Gastrocnemius medialis (tissue), 4 donors: ENCODE measurements at regions not wholly inside any gene's neighbourhood (a gene's known extent, or its start where the extent isn't known, plus 50 kb on each side); places are given as distances from the start of the nearest gene placed in this dataset.

Experiments
- ATAC-seq, 2 donors: fragments of 150-250 bp; one replicate each; pipeline ENCODE4 v1.9.1; 2016
- DNase-seq, 2 donors: peaks; one replicate each; pipeline ENCODE4 v3.0.0-alpha.2; 2019
- H3K27ac ChIP-seq, 4 donors: fragments of 200-600 bp; sonication (generic); 1 replicate in 1 of 4; 2 replicates in 3 of 4; pipeline ENCODE4 v1.5.1; 2016 to 2018; ENCODE audit warnings: mild to moderate bottlenecking in 2 of 4, moderate library complexity in 1 of 4
- H3K27me3 ChIP-seq, 3 donors: fragments of 200-600 bp; sonication (generic) in 2 of 3; 1 replicate in 1 of 3; 2 replicates in 2 of 3; pipeline versions ENCODE4 v1.5.1 to v1.6.0; 2016 to 2019; ENCODE audit warnings: mild to moderate bottlenecking in 1 of 3, moderate library complexity in 1 of 3
- H3K36me3 ChIP-seq, 2 donors: fragments of 200-600 bp; sonication (generic) in 1 of 2; one replicate each; pipeline ENCODE4 v1.5.1; 2017 to 2018
- H3K4me1 ChIP-seq, 2 donors: fragments of 200-600 bp; sonication (generic) in 1 of 2; one replicate each; pipeline ENCODE4 v1.5.1; 2016 to 2017; ENCODE audit warnings: mild to moderate bottlenecking in 2 of 2
- H3K4me3 ChIP-seq, 4 donors: fragments of 200-600 bp; sonication (generic) in 3 of 4; 1 replicate in 1 of 4; 2 replicates in 3 of 4; pipeline ENCODE4 v1.5.1; 2016 to 2019; ENCODE audit warnings: mild to moderate bottlenecking in 2 of 4
- H3K9me3 ChIP-seq, 3 donors: fragments of 200-600 bp; sonication (generic) in 2 of 3; 1 replicate in 1 of 3; 2 replicates in 2 of 3; pipeline ENCODE4 v1.5.1; 2016 to 2019
- POLR2A ChIP-seq, 2 donors: fragments of 450-650 bp; IDR thresholded peaks; one replicate each; pipeline ENCODE4 v1.6.1; 2017; ENCODE audit warnings: antibody characterized with exemption in 2 of 2, mild to moderate bottlenecking in 2 of 2, moderate library complexity in 2 of 2
- in situ Hi-C, 4 donors: fragments of 200-750 bp; cut with MboI; loops; one replicate each; pipeline versions ENCODE4 v1.15.0 to v1.8.0; 2017; ENCODE audit warnings: low sequenced_read_pairs in 4 of 4
- intact Hi-C: fragments of 100-400 bp; cut with DNase I; formaldehyde crosslinking; loops from one replicate; pipeline ENCODE4 v1.15.1; 2023; ENCODE audit warnings: low total_unique reads
- TF ChIP-seq, protein P1 (sequence below), 5 experiments: fragments of 450-650 bp in 3 of 5; fragments of 200-600 bp in 2 of 5; sonication (generic) in 2 of 5; IDR thresholded peaks in 4 of 5; conservative IDR thresholded peaks in 1 of 5; 1 replicate in 4 of 5; 2 replicates in 1 of 5; pipeline ENCODE4 v1.5.1; 2016 to 2019; ENCODE audit warnings: antibody characterized with exemption in 5 of 5, mild to moderate bottlenecking in 3 of 5, moderate library complexity in 3 of 5

GRCh38 chr2:201977651-201978050 is 56.0 kb upstream of the FZD7 start:
- intact Hi-C loops (no loop called here), in situ Hi-C loops (no loop called here)
- no peak for ATAC-seq
- Histone ChIP-seq H3K4me1 (peaks cover 0 to 3% of the 10 kb centered on the region in 2 donors), H3K4me3 (no peak overlapping the region), H3K27ac (no peak overlapping the region), H3K36me3 (no peaks in the 10 kb centered on the region), H3K27me3 (no peaks in the 10 kb centered on the region), H3K9me3 (no peaks in the 10 kb centered on the region)
- no peak for DNase-seq
- TF ChIP-seq, protein P1, sequence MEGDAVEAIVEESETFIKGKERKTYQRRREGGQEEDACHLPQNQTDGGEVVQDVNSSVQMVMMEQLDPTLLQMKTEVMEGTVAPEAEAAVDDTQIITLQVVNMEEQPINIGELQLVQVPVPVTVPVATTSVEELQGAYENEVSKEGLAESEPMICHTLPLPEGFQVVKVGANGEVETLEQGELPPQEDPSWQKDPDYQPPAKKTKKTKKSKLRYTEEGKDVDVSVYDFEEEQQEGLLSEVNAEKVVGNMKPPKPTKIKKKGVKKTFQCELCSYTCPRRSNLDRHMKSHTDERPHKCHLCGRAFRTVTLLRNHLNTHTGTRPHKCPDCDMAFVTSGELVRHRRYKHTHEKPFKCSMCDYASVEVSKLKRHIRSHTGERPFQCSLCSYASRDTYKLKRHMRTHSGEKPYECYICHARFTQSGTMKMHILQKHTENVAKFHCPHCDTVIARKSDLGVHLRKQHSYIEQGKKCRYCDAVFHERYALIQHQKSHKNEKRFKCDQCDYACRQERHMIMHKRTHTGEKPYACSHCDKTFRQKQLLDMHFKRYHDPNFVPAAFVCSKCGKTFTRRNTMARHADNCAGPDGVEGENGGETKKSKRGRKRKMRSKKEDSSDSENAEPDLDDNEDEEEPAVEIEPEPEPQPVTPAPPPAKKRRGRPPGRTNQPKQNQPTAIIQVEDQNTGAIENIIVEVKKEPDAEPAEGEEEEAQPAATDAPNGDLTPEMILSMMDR (IDR thresholded peaks at IDR 0.05 in 4 of 5, conservative IDR thresholded peaks at IDR 0.05 in 1 of 5): no peak
- no peak for TF ChIP-seq POLR2A (IDR thresholded peaks at IDR 0.05)

DNA sequence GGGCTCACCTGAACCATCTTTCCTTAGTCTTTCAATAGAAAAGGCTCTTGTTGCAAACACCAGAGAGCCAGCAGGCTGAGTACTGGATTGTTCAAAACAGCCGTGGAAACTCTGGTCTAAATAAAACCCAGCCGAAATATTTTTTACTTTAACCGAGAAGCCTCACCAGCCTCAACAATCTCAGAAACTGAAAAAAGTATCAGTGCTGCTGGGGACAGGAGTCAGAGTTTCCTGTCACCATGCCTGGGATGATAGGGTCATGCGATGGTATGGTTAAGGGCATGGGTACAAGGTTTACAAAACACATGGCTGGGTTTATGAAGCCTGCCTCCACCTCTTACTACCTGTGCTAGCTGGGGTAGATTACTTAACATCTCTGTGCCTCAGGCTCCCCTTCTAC is 55.3 kb upstream of the FZD7 start:
- H3K36me3 ChIP-seq: no peaks in the 10 kb centered on the region
- H3K4me3 ChIP-seq: no peak overlapping the region
- H3K4me1 ChIP-seq: peaks cover 0 to 3% of the 10 kb centered on the region in 2 donors
- intact Hi-C loops: no loop called here
- no peak overlapping the region for H3K27ac ChIP-seq
- no peaks in the 10 kb centered on the region for H3K27me3 ChIP-seq
- TF ChIP-seq POLR2A (IDR thresholded peaks at IDR 0.05): no peak
- TF ChIP-seq, protein P1 (IDR thresholded peaks at IDR 0.05 in 4 of 5, conservative IDR thresholded peaks at IDR 0.05 in 1 of 5): no peak
- H3K9me3 ChIP-seq: no peaks in the 10 kb centered on the region
- in situ Hi-C loops: no loop called here
- ATAC-seq (no peak), DNase-seq (no peak)

DNA sequence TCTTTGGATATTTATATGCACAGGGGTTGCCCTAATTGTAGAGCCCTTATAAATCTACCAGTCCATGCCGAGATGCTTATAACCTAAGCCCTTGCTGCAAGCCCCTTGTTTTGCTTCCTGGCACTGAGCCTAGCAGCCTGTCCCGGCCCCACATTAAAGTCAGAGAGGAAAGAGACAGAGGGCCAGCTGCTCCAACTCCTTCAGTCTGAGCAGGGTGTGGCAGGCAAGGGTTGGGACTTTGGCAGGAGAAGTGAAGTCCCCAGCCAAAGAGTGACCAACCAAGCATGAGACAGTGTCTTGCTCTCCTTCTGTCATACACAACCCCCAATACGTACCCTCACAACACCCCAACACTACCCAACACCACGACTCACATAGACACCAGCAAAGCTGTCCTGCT is 54.7 kb upstream of the FZD7 start:
- Histone ChIP-seq H3K27ac (no peak overlapping the region), H3K36me3 (no peaks in the 10 kb centered on the region), H3K4me3 (no peak overlapping the region), H3K27me3 (no peaks in the 10 kb centered on the region), H3K4me1 (peaks cover 0 to 3% of the 10 kb centered on the region in 2 donors), H3K9me3 (no peaks in the 10 kb centered on the region)
- DNase-seq (peak in 1 of 2 donors; percentile 41), ATAC-seq (peak; percentile 73 to 77)
- intact Hi-C loops (no loop called here), in situ Hi-C loops (no loop called here)
- TF ChIP-seq, protein P1 (IDR thresholded peaks at IDR 0.05 in 4 of 5, conservative IDR thresholded peaks at IDR 0.05 in 1 of 5): no peak
- TF ChIP-seq POLR2A (IDR thresholded peaks at IDR 0.05): no peak

DNA sequence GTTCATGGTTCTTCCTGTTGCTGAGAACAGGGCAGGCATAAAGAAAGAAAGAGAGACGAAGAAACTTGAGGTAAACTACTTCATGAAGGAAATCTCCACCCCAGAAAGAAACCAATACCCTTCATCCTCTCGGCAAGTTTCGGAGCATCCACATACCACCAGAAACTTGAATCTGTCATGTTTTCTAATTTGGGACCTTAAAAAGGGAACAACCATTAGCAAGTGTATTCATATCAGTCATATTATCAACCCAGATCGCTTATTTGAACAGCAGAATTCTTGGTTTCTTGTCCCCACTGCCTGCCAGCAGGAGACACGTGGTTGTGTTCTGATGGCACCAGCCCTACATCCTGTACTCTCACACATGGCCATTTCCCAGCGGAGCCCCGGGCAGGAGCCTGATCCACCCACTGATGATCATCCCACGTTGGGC is 53.2 kb upstream of the FZD7 start:
- intact Hi-C loops (no loop called here), in situ Hi-C loops (no loop called here)
- no peaks in the 10 kb centered on the region for H3K36me3 ChIP-seq
- no peaks in the 10 kb centered on the region for H3K27me3 ChIP-seq
- H3K27ac ChIP-seq: no peak overlapping the region
- ATAC-seq (no peak), DNase-seq (no peak)
- H3K4me3 ChIP-seq: no peak overlapping the region
- no peak for TF ChIP-seq POLR2A (IDR thresholded peaks at IDR 0.05)
- TF ChIP-seq, protein P1 (IDR thresholded peaks at IDR 0.05 in 4 of 5, conservative IDR thresholded peaks at IDR 0.05 in 1 of 5): no peak
- H3K4me1 ChIP-seq: peaks cover 0 to 3% of the 10 kb centered on the region in 2 donors
- H3K9me3 ChIP-seq: no peaks in the 10 kb centered on the region

DNA sequence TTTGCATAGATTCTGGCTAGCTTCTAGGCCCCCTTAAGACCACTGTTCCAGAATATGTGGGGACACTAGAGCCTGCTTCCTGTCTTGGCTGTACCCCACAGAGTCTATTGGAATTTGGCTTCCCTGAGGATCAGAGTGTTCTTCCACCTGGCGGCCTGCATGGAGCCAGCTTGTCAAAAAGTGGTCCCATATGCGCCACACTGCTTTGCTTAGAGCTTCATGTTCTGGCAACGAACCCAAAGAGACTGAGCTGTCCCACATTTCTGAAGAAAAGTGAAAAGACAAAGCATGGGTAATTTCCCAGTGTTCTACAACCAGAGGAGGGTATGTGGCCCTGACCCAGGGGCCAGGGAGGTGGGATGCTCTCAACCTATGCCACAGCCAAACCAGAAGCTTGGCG is 52.7 kb upstream of the FZD7 start:
- H3K4me3 ChIP-seq: no peak overlapping the region
- no peak for TF ChIP-seq POLR2A (IDR thresholded peaks at IDR 0.05)
- TF ChIP-seq, protein P1 (IDR thresholded peaks at IDR 0.05 in 4 of 5, conservative IDR thresholded peaks at IDR 0.05 in 1 of 5): no peak
- intact Hi-C loops (no loop called here), in situ Hi-C loops (no loop called here)
- no peaks in the 10 kb centered on the region for H3K9me3 ChIP-seq
- no peaks in the 10 kb centered on the region for H3K27me3 ChIP-seq
- no peak for DNase-seq
- ATAC-seq: no peak
- no peak overlapping the region for H3K27ac ChIP-seq
- H3K36me3 ChIP-seq: no peaks in the 10 kb centered on the region
- peaks cover 0 to 3% of the 10 kb centered on the region in 2 donors for H3K4me1 ChIP-seq
